ENCODE measurements at regions not wholly inside any gene's neighbourhood (a gene's known extent, or its start where the extent isn't known, plus 50 kb on each side); places are given as distances from the start of the nearest gene placed in this dataset.

- no peak for TF ChIP-seq CTCF (conservative IDR thresholded peaks at IDR 0.05 in 1 of 2, IDR thresholded peaks at IDR 0.05 in 1 of 2; ENCODE audit: low read depth in 1 of 2, low read length in 2 of 2)
- TF ChIP-seq EZH2 (IDR thresholded peaks at IDR 0.05; ENCODE audit: low read length, missing control alignments): no peak
Measured at GRCh38 chr15:70480196-70480856, 283.0 kb downstream of the UACA start.
